ENCODE measurements at regions not wholly inside any gene's neighbourhood (a gene's known extent, or its start where the extent isn't known, plus 50 kb on each side); places are given as distances from the start of the nearest gene placed in this dataset.
A peak's percentile ranks its signal among the peaks of the same experiment; 100 is the strongest.

GRCh38 chr4:17117746-17118145 is 219.3 kb upstream of the LDB2 start:
- Mint-ChIP-seq H3K9me3 (peaks cover 0 to 5% (median 0%) of the 10 kb centered on the region in 3 donors), H3K27me3 (peaks cover 6 to 19% of the 10 kb centered on the region in 2 donors), H3K4me1 (no peaks in the 10 kb centered on the region), H3K27ac (no peak overlapping the region), H3K36me3 (no peaks in the 10 kb centered on the region), H3K4me3 (no peak overlapping the region)
- 74% methylated on average over 2 of the region's 4 CpGs for WGBS (ENCODE audit: insufficient coverage)
- no peaks in the 10 kb centered on the region for H3K36me3 ChIP-seq (ENCODE audit: control insufficient read depth in 2 of 2, extremely low read depth in 1 of 2, insufficient read depth in 1 of 2, low read length in 1 of 2)
- ChIA-PET CTCF (no interaction called here), POLR2A (no interaction called here)
- no peak overlapping the region for H3K27ac ChIP-seq (ENCODE audit: low read length)
- no peaks in the 10 kb centered on the region for H3K9me3 ChIP-seq
- DNase-seq (no peak), ATAC-seq (replicated peaks in 1 of 4) (no peak)
- no peaks in the 10 kb centered on the region for H3K4me1 ChIP-seq (ENCODE audit: control insufficient read depth in 1 of 2, extremely low read depth in 1 of 2, insufficient read depth in 2 of 2, low read length in 2 of 2)
- no peaks in the 10 kb centered on the region for H3K27me3 ChIP-seq (replicated peaks in 1 of 2; ENCODE audit: control insufficient read depth in 2 of 2, extremely low read depth in 1 of 2, insufficient read depth in 2 of 2, low read length in 1 of 2)
- no peak overlapping the region for H3K4me3 ChIP-seq (ENCODE audit: control insufficient read depth in 1 of 2, extremely low read depth in 1 of 2, low read length in 1 of 2)

- H3K4me1 Mint-ChIP-seq = no peaks in the 10 kb centered on the region
- DNase-seq = no peak
- no CpG with 5 or more reads among the region's 5 CpGs for WGBS (ENCODE audit: insufficient coverage)
- ChIA-PET POLR2A (no interaction called here), CTCF (no interaction called here)
- no peaks in the 10 kb centered on the region for H3K36me3 Mint-ChIP-seq
- no peak overlapping the region for H3K4me3 Mint-ChIP-seq
- H3K27ac ChIP-seq (ENCODE audit: low read length) = no peak overlapping the region
- no peak overlapping the region for H3K4me3 ChIP-seq (ENCODE audit: control insufficient read depth in 1 of 2, extremely low read depth in 1 of 2, low read length in 1 of 2)
- H3K9me3 Mint-ChIP-seq = peaks cover 0 to 5% (median 0%) of the 10 kb centered on the region in 3 donors
- H3K4me1 ChIP-seq (ENCODE audit: control insufficient read depth in 1 of 2, extremely low read depth in 1 of 2, insufficient read depth in 2 of 2, low read length in 2 of 2) = no peaks in the 10 kb centered on the region
- H3K9me3 ChIP-seq = no peaks in the 10 kb centered on the region
- no peaks in the 10 kb centered on the region for H3K27me3 ChIP-seq (replicated peaks in 1 of 2; ENCODE audit: control insufficient read depth in 2 of 2, extremely low read depth in 1 of 2, insufficient read depth in 2 of 2, low read length in 1 of 2)
- H3K27ac Mint-ChIP-seq = no peak overlapping the region
- ATAC-seq (replicated peaks in 1 of 4) = no peak
- H3K36me3 ChIP-seq (ENCODE audit: control insufficient read depth in 2 of 2, extremely low read depth in 1 of 2, insufficient read depth in 1 of 2, low read length in 1 of 2) = no peaks in the 10 kb centered on the region
- H3K27me3 Mint-ChIP-seq = peaks cover 6 to 25% of the 10 kb centered on the region in 2 donors
These were observed 217.1 kb upstream of the LDB2 start for GRCh38 chr4:17115583-17115982.

GRCh38 chr4:17112292-17112659 is 213.8 kb upstream of the LDB2 start:
- 50% methylated on average over 1 of the region's 4 CpGs for WGBS (ENCODE audit: insufficient coverage)
- no peaks in the 10 kb centered on the region for H3K27me3 ChIP-seq (replicated peaks in 1 of 2; ENCODE audit: control insufficient read depth in 2 of 2, extremely low read depth in 1 of 2, insufficient read depth in 2 of 2, low read length in 1 of 2)
- Mint-ChIP-seq H3K4me1 (no peaks in the 10 kb centered on the region), H3K27ac (no peak overlapping the region), H3K27me3 (peaks cover 7 to 20% of the 10 kb centered on the region in 2 donors), H3K36me3 (no peaks in the 10 kb centered on the region), H3K9me3 (peaks cover 2 to 6% (median 5%) of the 10 kb centered on the region in 3 donors), H3K4me3 (no peak overlapping the region)
- H3K36me3 ChIP-seq (ENCODE audit: control insufficient read depth in 2 of 2, extremely low read depth in 1 of 2, insufficient read depth in 1 of 2, low read length in 1 of 2) = no peaks in the 10 kb centered on the region
- ATAC-seq (replicated peaks in 1 of 4) (no peak), DNase-seq (peak in 1 of 35 experiments; percentile 1)
- no peak overlapping the region for H3K4me3 ChIP-seq (ENCODE audit: control insufficient read depth in 1 of 2, extremely low read depth in 1 of 2, low read length in 1 of 2)
- ChIA-PET POLR2A (no interaction called here), CTCF (no interaction called here)
- H3K27ac ChIP-seq (ENCODE audit: low read length) = no peak overlapping the region
- no peaks in the 10 kb centered on the region for H3K9me3 ChIP-seq
- H3K4me1 ChIP-seq (ENCODE audit: control insufficient read depth in 1 of 2, extremely low read depth in 1 of 2, insufficient read depth in 2 of 2, low read length in 2 of 2) = no peaks in the 10 kb centered on the region

GRCh38 chr4:17109126-17109525 is 210.7 kb upstream of the LDB2 start:
- ChIA-PET POLR2A (no interaction called here), CTCF (no interaction called here)
- Histone ChIP-seq H3K9me3 (no peaks in the 10 kb centered on the region), H3K36me3 (ENCODE audit: control insufficient read depth in 2 of 2, extremely low read depth in 1 of 2, insufficient read depth in 1 of 2, low read length in 1 of 2) (no peaks in the 10 kb centered on the region), H3K4me3 (ENCODE audit: control insufficient read depth in 1 of 2, extremely low read depth in 1 of 2, low read length in 1 of 2) (no peak overlapping the region), H3K27me3 (replicated peaks in 1 of 2; ENCODE audit: control insufficient read depth in 2 of 2, extremely low read depth in 1 of 2, insufficient read depth in 2 of 2, low read length in 1 of 2) (no peaks in the 10 kb centered on the region), H3K27ac (ENCODE audit: low read length) (no peak overlapping the region), H3K4me1 (ENCODE audit: control insufficient read depth in 1 of 2, extremely low read depth in 1 of 2, insufficient read depth in 2 of 2, low read length in 2 of 2) (no peaks in the 10 kb centered on the region)
- H3K4me1 Mint-ChIP-seq = no peaks in the 10 kb centered on the region
- H3K27ac Mint-ChIP-seq = no peak overlapping the region
- peaks cover 2 to 15% of the 10 kb centered on the region in 2 donors for H3K27me3 Mint-ChIP-seq
- H3K4me3 Mint-ChIP-seq = no peak overlapping the region
- no peaks in the 10 kb centered on the region for H3K36me3 Mint-ChIP-seq
- DNase-seq (no peak), ATAC-seq (replicated peaks in 1 of 4) (no peak)
- H3K9me3 Mint-ChIP-seq = peaks cover 2 to 6% (median 5%) of the 10 kb centered on the region in 3 donors
- 14% methylated on average over 1 of the region's 2 CpGs for WGBS (ENCODE audit: insufficient coverage)

GRCh38 chr4:17103231-17103630 is 204.8 kb upstream of the LDB2 start:
- Histone ChIP-seq H3K4me3 (ENCODE audit: control insufficient read depth in 1 of 2, extremely low read depth in 1 of 2, low read length in 1 of 2) (no peak overlapping the region), H3K27me3 (replicated peaks in 1 of 2; ENCODE audit: control insufficient read depth in 2 of 2, extremely low read depth in 1 of 2, insufficient read depth in 2 of 2, low read length in 1 of 2) (no peaks in the 10 kb centered on the region), H3K4me1 (ENCODE audit: control insufficient read depth in 1 of 2, extremely low read depth in 1 of 2, insufficient read depth in 2 of 2, low read length in 2 of 2) (no peaks in the 10 kb centered on the region), H3K9me3 (no peaks in the 10 kb centered on the region), H3K36me3 (ENCODE audit: control insufficient read depth in 2 of 2, extremely low read depth in 1 of 2, insufficient read depth in 1 of 2, low read length in 1 of 2) (no peaks in the 10 kb centered on the region), H3K27ac (ENCODE audit: low read length) (no peak overlapping the region)
- Mint-ChIP-seq H3K9me3 (no peaks in the 10 kb centered on the region), H3K4me3 (no peak overlapping the region), H3K27ac (no peak overlapping the region), H3K4me1 (no peaks in the 10 kb centered on the region), H3K36me3 (no peaks in the 10 kb centered on the region), H3K27me3 (peaks cover 0 to 12% of the 10 kb centered on the region in 2 donors)
- DNase-seq = no peak
- CTCF ChIA-PET = interaction anchor here in 1 of 2 donors (0.6 kb wide), 1 partner anchor 661 kb away, joined by 3 read pairs; no protein-coding TSS in a partner anchor
- ATAC-seq (replicated peaks in 1 of 4) = no peak
- WGBS (ENCODE audit: insufficient coverage) = no CpG with 5 or more reads among the region's 1 CpG
- POLR2A ChIA-PET = no interaction called here

GRCh38 chr4:17098996-17099395 is 200.6 kb upstream of the LDB2 start:
- Mint-ChIP-seq H3K4me1 (no peaks in the 10 kb centered on the region), H3K4me3 (no peak overlapping the region), H3K27me3 (peaks cover 0 to 14% of the 10 kb centered on the region in 2 donors), H3K27ac (no peak overlapping the region), H3K9me3 (no peaks in the 10 kb centered on the region), H3K36me3 (no peaks in the 10 kb centered on the region)
- Histone ChIP-seq H3K4me1 (ENCODE audit: control insufficient read depth in 1 of 2, extremely low read depth in 1 of 2, insufficient read depth in 2 of 2, low read length in 2 of 2) (no peaks in the 10 kb centered on the region), H3K4me3 (ENCODE audit: control insufficient read depth in 1 of 2, extremely low read depth in 1 of 2, low read length in 1 of 2) (no peak overlapping the region), H3K27ac (ENCODE audit: low read length) (no peak overlapping the region), H3K36me3 (ENCODE audit: control insufficient read depth in 2 of 2, extremely low read depth in 1 of 2, insufficient read depth in 1 of 2, low read length in 1 of 2) (no peaks in the 10 kb centered on the region), H3K9me3 (no peaks in the 10 kb centered on the region), H3K27me3 (replicated peaks in 1 of 2; ENCODE audit: control insufficient read depth in 2 of 2, extremely low read depth in 1 of 2, insufficient read depth in 2 of 2, low read length in 1 of 2) (no peaks in the 10 kb centered on the region)
- no CpG with 5 or more reads among the region's 2 CpGs for WGBS (ENCODE audit: insufficient coverage)
- DNase-seq (no peak), ATAC-seq (replicated peaks in 1 of 4) (no peak)
- CTCF ChIA-PET = no interaction called here
- POLR2A ChIA-PET = no interaction called here

GRCh38 chr4:17098401-17098800 is 200.0 kb upstream of the LDB2 start:
- Histone ChIP-seq H3K27me3 (replicated peaks in 1 of 2; ENCODE audit: control insufficient read depth in 2 of 2, extremely low read depth in 1 of 2, insufficient read depth in 2 of 2, low read length in 1 of 2) (no peaks in the 10 kb centered on the region), H3K4me1 (ENCODE audit: control insufficient read depth in 1 of 2, extremely low read depth in 1 of 2, insufficient read depth in 2 of 2, low read length in 2 of 2) (no peaks in the 10 kb centered on the region), H3K36me3 (ENCODE audit: control insufficient read depth in 2 of 2, extremely low read depth in 1 of 2, insufficient read depth in 1 of 2, low read length in 1 of 2) (no peaks in the 10 kb centered on the region), H3K4me3 (ENCODE audit: control insufficient read depth in 1 of 2, extremely low read depth in 1 of 2, low read length in 1 of 2) (no peak overlapping the region), H3K9me3 (no peaks in the 10 kb centered on the region), H3K27ac (ENCODE audit: low read length) (no peak overlapping the region)
- ChIA-PET CTCF (no interaction called here), POLR2A (no interaction called here)
- H3K27ac Mint-ChIP-seq = no peak overlapping the region
- no peak overlapping the region for H3K4me3 Mint-ChIP-seq
- WGBS (ENCODE audit: insufficient coverage) = 89% methylated on average over 4 of the region's 4 CpGs
- peaks cover 0 to 14% of the 10 kb centered on the region in 2 donors for H3K27me3 Mint-ChIP-seq
- ATAC-seq (replicated peaks in 1 of 4) = no peak
- no peaks in the 10 kb centered on the region for H3K9me3 Mint-ChIP-seq
- H3K36me3 Mint-ChIP-seq = no peaks in the 10 kb centered on the region
- no peaks in the 10 kb centered on the region for H3K4me1 Mint-ChIP-seq
- DNase-seq = no peak
